ENCODE measurements at regions not wholly inside any gene's neighbourhood (a gene's known extent, or its start where the extent isn't known, plus 50 kb on each side); places are given as distances from the start of the nearest gene placed in this dataset.
"Not testable (repeated sequence)": the region's sequence is repeated elsewhere in the genome, so short reads cannot be mapped to it uniquely, and the experiment has no call there.

GRCh38 chr14:104396682-104397470 is 182.7 kb upstream of the C14orf180 start:
- no peaks in the 10 kb centered on the region for H3K27me3 ChIP-seq
- no peaks in the 10 kb centered on the region; the same call in 1 of the 2 replicates for H3K9me3 ChIP-seq
- H3K36me3 ChIP-seq, result no peaks in the 10 kb centered on the region
- DNase-seq, result no peak
- H3K4me3 ChIP-seq, result no peak overlapping the region

- DNase-seq, result no peak
- Histone ChIP-seq H3K36me3 (no peaks in the 10 kb centered on the region), H3K4me3 (no peak overlapping the region), H3K27me3 (no peaks in the 10 kb centered on the region), H3K9me3 (no peaks in the 10 kb centered on the region; the same call in 1 of the 2 replicates)
These were observed 181.6 kb upstream of the C14orf180 start for GRCh38 chr14:104397956-104398355.

- no peak for DNase-seq
- H3K4me3 ChIP-seq, result no peak overlapping the region
- H3K36me3 ChIP-seq, result no peaks in the 10 kb centered on the region
- no peaks in the 10 kb centered on the region; the same call in 1 of the 2 replicates for H3K9me3 ChIP-seq
- H3K27me3 ChIP-seq, result no peaks in the 10 kb centered on the region
These were observed 180.9 kb upstream of the C14orf180 start for GRCh38 chr14:104398656-104399055.

DNA sequence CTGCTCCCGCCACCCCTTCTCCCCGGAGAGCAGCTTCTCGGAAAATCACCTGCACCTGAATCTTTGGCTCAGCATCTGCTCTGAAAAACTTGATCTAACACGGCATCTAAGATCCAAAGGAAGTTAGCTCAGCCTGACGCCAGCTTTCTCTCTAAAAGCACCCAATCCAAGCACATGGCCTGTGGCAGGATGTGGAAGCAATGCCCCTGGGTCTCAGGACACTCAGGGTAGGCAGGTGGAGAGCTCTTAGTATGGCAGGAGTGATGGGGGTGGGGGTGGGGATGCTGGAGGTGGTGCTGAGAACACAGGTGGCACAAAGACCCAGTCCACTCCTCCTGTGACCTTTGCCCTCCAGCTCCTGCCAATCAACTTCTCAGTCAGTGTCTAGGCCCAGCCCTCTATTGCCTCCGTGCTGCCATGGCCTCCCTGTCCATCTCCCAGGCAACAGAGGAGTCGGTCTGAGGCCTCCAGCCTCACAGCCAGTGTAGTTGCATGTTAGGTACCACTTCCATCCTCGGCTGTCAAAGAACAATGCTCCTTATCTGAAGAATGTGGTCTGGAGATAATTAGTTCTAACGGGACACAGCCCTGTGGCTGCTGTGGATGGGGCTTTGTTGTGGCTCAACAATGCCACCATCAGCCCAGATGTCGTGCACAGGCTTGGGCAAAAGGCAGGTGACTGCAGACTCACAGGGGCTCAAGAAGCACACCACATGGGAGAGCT is 180.0 kb upstream of the C14orf180 start:
- Histone ChIP-seq H3K27me3 (no peaks in the 10 kb centered on the region), H3K9me3 (no peaks in the 10 kb centered on the region; the same call in 1 of the 2 replicates), H3K36me3 (no peaks in the 10 kb centered on the region), H3K4me3 (no peak overlapping the region)
- DNase-seq, result no peak

DNA sequence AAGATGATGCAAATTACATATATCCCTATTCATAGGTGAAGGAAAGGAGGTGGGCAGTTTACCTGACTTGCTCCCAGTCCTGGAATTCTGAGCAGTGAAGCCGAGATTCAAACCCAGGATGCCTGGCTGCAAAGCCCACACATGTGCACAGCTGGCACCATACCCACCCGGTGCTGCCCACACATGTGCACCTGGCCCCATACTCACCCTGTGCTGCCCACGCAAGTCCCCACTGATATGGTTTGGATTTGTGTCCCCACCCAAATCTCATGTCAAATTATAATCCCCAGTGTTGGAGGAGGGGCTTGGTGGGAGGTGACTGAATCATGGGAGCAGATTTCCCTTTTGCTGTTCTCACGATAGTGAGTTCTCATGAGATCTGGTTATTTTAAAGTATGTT is 179.2 kb upstream of the C14orf180 start:
- Histone ChIP-seq H3K9me3 (no peaks in the 10 kb centered on the region; the same call in 1 of the 2 replicates), H3K36me3 (no peaks in the 10 kb centered on the region), H3K4me3 (no peak overlapping the region), H3K27me3 (no peaks in the 10 kb centered on the region)
- no peak for DNase-seq

DNA sequence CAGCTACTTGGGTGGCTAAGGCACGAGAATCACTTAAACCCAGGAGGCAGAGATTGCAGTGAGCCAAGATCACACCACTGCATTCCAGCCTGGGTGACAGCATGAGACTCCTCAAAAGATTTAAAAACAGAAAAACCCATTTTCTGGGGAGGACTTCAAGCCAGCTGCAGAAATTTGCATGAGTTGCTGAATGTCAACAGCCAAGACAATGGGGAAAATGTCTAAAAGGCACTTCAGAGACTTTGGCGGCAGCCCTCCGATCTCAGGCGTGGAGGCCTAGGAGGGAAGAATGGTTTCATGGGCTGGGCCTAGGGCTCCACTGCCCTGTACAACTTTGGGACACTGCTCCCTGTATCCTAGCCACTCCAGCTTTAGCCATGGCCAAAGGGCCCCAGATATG is 177.8 kb upstream of the C14orf180 start:
- no peaks in the 10 kb centered on the region; the same call in 1 of the 2 replicates for H3K9me3 ChIP-seq
- DNase-seq, result no peak
- no peak overlapping the region for H3K4me3 ChIP-seq
- no peaks in the 10 kb centered on the region for H3K27me3 ChIP-seq
- no peaks in the 10 kb centered on the region for H3K36me3 ChIP-seq

GRCh38 chr14:104402303-104402702 is 177.3 kb upstream of the C14orf180 start:
- H3K27me3 ChIP-seq, H3K36me3 ChIP-seq, H3K4me3 ChIP-seq, DNase-seq, H3K9me3 ChIP-seq: not testable (repeated sequence)

- no peak for DNase-seq
These were observed 175.9 kb upstream of the C14orf180 start for GRCh38 chr14:104403421-104404220.

GRCh38 chr14:104404922-104405321 is 174.6 kb upstream of the C14orf180 start:
- Histone ChIP-seq H3K4me3 (no peak overlapping the region), H3K36me3 (no peaks in the 10 kb centered on the region), H3K27me3 (no peaks in the 10 kb centered on the region), H3K9me3 (no peaks in the 10 kb centered on the region)
- DNase-seq, result no peak

More at GRCh38 chr14:104403421-104404220, 175.9 kb upstream of the C14orf180 start:
- H3K4me3 ChIP-seq, result no peak overlapping the region
- H3K9me3 ChIP-seq, result no peaks in the 10 kb centered on the region
- H3K36me3 ChIP-seq, result no peaks in the 10 kb centered on the region
- H3K27me3 ChIP-seq, result no peaks in the 10 kb centered on the region

- no peak overlapping the region for H3K4me3 ChIP-seq
- no peaks in the 10 kb centered on the region for H3K27me3 ChIP-seq
- H3K9me3 ChIP-seq, result no peaks in the 10 kb centered on the region
- DNase-seq, result no peak
- H3K36me3 ChIP-seq, result no peaks in the 10 kb centered on the region
These were observed 174.0 kb upstream of the C14orf180 start for GRCh38 chr14:104405360-104406226.

DNA sequence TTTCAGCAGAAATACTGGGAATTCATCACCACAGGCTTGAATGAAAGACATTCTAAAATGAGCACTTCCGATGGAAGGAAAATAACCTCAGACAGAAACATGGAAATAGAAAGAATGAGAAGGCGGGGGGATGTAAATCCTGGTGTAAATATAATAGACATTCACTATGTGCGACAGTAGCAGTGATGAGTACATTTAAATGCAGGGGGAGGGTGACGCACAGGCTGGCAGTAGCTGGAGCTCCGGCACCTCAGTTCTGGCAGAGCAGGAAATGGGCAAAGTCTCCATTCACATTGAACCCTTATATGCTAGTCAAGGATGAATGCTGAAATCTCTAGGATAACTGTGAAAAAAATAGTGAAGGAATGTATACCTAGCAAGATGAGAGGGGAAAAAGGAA is 172.7 kb upstream of the C14orf180 start:
- no peaks in the 10 kb centered on the region for H3K36me3 ChIP-seq
- H3K27me3 ChIP-seq, result no peaks in the 10 kb centered on the region
- no peak overlapping the region for H3K4me3 ChIP-seq
- DNase-seq, result no peak
- H3K9me3 ChIP-seq, result no peaks in the 10 kb centered on the region

- Histone ChIP-seq H3K36me3 (no peaks in the 10 kb centered on the region), H3K9me3 (no peaks in the 10 kb centered on the region), H3K4me3 (no peak overlapping the region), H3K27me3 (no peaks in the 10 kb centered on the region)
- DNase-seq, result no peak
These were observed 163.2 kb upstream of the C14orf180 start for GRCh38 chr14:104416383-104416782.

DNA sequence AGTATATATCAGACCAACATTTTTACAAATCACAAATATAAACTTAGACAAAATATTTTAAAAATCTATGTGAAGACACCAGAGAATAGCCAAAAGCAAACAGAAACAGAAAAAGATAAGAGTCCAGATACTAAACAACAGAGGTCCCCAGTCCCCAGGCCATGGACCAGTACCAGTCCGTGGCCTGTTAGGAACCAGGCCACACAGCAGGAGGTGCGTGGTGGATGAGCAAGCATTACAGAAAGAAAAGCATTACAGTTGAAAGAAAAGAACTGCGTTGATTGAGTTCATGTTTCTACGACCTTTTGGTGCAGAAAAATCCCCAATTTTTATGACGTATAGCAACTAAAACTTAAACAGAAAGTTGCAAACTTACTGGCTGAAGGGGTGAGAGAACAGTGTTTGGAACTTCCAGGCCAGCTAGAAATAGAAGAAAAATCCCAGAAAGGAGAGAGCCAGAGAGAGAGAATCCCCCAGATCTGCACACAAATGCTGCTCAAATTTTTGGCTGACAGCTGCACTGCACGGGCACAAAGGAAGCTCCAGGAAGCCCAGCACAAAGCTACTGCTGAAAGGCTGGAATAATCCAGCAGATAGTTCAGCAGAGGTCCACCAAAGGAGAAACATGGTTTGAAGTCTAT is 159.6 kb upstream of the C14orf180 start:
- H3K4me3 ChIP-seq, result no peak overlapping the region
- no peaks in the 10 kb centered on the region for H3K9me3 ChIP-seq
- H3K36me3 ChIP-seq, result no peaks in the 10 kb centered on the region
- no peak for DNase-seq
- no peaks in the 10 kb centered on the region for H3K27me3 ChIP-seq

GRCh38 chr14:104420523-104420922 is 159.0 kb upstream of the C14orf180 start:
- not testable (repeated sequence) for DNase-seq, H3K9me3 ChIP-seq, H3K27me3 ChIP-seq, H3K4me3 ChIP-seq, H3K36me3 ChIP-seq

DNA sequence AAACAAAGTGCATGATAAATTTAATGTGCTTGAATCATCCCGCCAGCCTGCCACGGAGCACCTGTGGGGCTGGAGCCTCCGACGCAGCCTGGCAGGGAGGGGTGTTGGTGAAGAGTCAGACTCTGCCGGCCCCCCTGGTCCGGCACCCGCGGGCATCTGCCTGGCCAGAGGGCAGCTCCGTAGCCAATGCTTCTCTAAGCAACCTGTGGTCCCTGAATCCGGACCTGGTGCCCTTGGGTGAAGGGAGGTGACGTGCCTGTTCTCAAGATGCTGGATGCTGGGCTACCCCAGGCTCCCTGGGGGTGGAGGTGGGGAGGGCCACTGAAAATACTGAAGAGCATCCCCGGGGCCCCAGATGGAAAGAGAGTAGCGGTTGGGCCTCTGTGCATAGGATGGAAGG is 158.6 kb upstream of the C14orf180 start:
- DNase-seq, result no peak
- Histone ChIP-seq H3K9me3 (no peaks in the 10 kb centered on the region), H3K4me3 (no peak overlapping the region), H3K27me3 (no peaks in the 10 kb centered on the region), H3K36me3 (no peaks in the 10 kb centered on the region)

DNA sequence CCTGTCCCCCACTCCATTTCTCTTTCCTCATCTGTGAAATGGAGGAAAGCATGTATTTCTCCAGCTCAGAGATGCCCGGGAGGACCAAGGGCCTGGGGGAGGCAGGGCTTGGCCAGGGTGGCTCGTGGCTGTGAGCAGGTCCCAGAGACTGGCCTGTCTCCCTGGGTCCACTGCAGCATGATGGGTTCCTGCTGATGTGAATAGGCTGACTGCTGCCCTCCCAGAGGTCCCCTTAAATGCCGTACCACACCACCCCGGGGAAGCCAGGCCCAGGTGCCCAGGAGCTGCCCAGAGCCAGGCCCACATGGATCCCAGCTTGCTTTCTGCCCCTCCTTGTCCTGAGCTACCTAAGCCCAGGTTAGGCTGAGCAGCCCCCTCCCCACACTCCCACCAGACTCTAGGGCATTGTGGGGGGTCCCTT is 158.2 kb upstream of the C14orf180 start:
- Histone ChIP-seq H3K4me3 (no peak overlapping the region), H3K27me3 (no peaks in the 10 kb centered on the region), H3K36me3 (no peaks in the 10 kb centered on the region), H3K9me3 (no peaks in the 10 kb centered on the region)
- DNase-seq, result no peak
